K562 (cell line): ENCODE measurements at regions not wholly inside any gene's neighbourhood (a gene's known extent, or its start where the extent isn't known, plus 50 kb on each side); places are given as distances from the start of the nearest gene placed in this dataset.

ENCODE experiments used
- ATAC-seq: fragments of 200-7000 bp; cut with Tn5 transposase; 3 replicates; pipeline ENCODE4 v1.9.1; 2020; ENCODE audit warnings: moderate library complexity
- BruUV-seq: library from RNA; stranded (reverse); fragments of 400-500 nt; replicated peaks from 2 replicates; lab custom pipeline; 2021; lab: Mats Ljungman, UMichigan
- CTCF ChIA-PET: fragments of 300-600 bp; formaldehyde crosslinking; extraction: SDS; loops from one replicate; lab custom pipeline; 2021; ENCODE audit warnings: low intra/inter-chr PET ratio; lab: Yijun Ruan, JAX
- POLR2A ChIA-PET: fragments of 300-600, 350-650 bp; sonication (Branson Sonifier 250); formaldehyde crosslinking; extraction: SDS; loops from one replicate; lab custom pipeline; 2021; ENCODE audit warnings: antibody characterized with exemption, inconsistent platforms; lab: Yijun Ruan, JAX
- DNase-seq, 4 experiments: peaks; one replicate each; pipeline versions ENCODE4 v3.0.0 to v3.0.0-alpha.2; 2011 to 2018; ENCODE audit warnings: low spot score in 3 of 4, mixed read lengths in 3 of 4; ENCODE audit errors: extremely low read depth in 1 of 4
- FAIRE-seq: peaks from 2 replicates; lab custom pipeline; 2011; peaks lifted over from hg19 to GRCh38; lab: Jason Lieb, UNC
- H2AFZ ChIP-seq: 2 replicates; pipeline ENCODE4 v1.6.0; 2011; ENCODE audit warnings: low read depth, low read length, control low read depth, inconsistent platforms
- H3K27ac ChIP-seq: fragments of 200-600 bp; 3 replicates; pipeline ENCODE4 v1.8.0; 2011; ENCODE audit warnings: low read depth, mild to moderate bottlenecking, control low read depth, inconsistent platforms, low read length, moderate library complexity, mixed read lengths; ENCODE audit errors: extremely low read depth
- H3K27me3 ChIP-seq, 2 experiments: fragments of 300-600 bp in 1 of 2; 2 replicates in 1 of 2; 3 replicates in 1 of 2; pipeline versions ENCODE4 v1.6.0 to v1.8.0; 2011; ENCODE audit warnings: inconsistent platforms in 2 of 2, low read length in 2 of 2, mild to moderate bottlenecking in 1 of 2, mixed read lengths in 1 of 2, moderate library complexity in 1 of 2; ENCODE audit not compliant: control insufficient read depth in 2 of 2, insufficient read depth in 2 of 2
- H3K36me3 ChIP-seq: fragments of 300-600 bp; 3 replicates; pipeline ENCODE4 v1.8.0; 2011; ENCODE audit warnings: mild to moderate bottlenecking, low read length, inconsistent platforms; ENCODE audit not compliant: control insufficient read depth, insufficient read depth
- H3K4me1 ChIP-seq, 2 experiments: fragments of 200-600 bp in 1 of 2; replicated peaks in 1 of 2; 2 replicates in 1 of 2; 3 replicates in 1 of 2; pipeline versions ENCODE4 v1.5.1 to v1.8.0; 2011; ENCODE audit warnings: inconsistent platforms in 2 of 2, low read length in 2 of 2, mild to moderate bottlenecking in 1 of 2, mixed read lengths in 1 of 2, moderate library complexity in 1 of 2; ENCODE audit not compliant: control insufficient read depth in 2 of 2, insufficient read depth in 2 of 2
- H3K4me2 ChIP-seq: 2 replicates; pipeline ENCODE4 v1.6.1; 2011; ENCODE audit warnings: low read length, control low read depth, inconsistent platforms, mixed read lengths; ENCODE audit not compliant: insufficient read depth
- H3K4me3 ChIP-seq: fragments of 200-600 bp; sonication (generic), shearing (Covaris generic); 2 replicates; pipeline ENCODE4 v1.5.1; 2016; ENCODE audit warnings: control low read depth, inconsistent platforms
- H3K79me2 ChIP-seq: fragments of 200-600 bp; 3 replicates; pipeline ENCODE4 v1.8.0; 2011; ENCODE audit warnings: low read length, inconsistent platforms; ENCODE audit not compliant: control insufficient read depth, insufficient read depth
- H3K9ac ChIP-seq, 2 experiments: 2 replicates each; pipeline versions ENCODE4 v1.6.0 to v1.6.1; 2011; ENCODE audit warnings: low read depth in 2 of 2, low read length in 2 of 2, control low read depth in 1 of 2, inconsistent platforms in 1 of 2, mild to moderate bottlenecking in 1 of 2, mixed read lengths in 1 of 2; ENCODE audit not compliant: insufficient read depth in 1 of 2
- H3K9me1 ChIP-seq: one replicate; pipeline ENCODE4 v1.6.0; 2011; ENCODE audit warnings: inconsistent platforms, mild to moderate bottlenecking, low read length, moderate library complexity; ENCODE audit not compliant: control insufficient read depth, insufficient read depth
- H3K9me3 ChIP-seq: replicated peaks from 2 replicates; pipeline ENCODE4 v1.5.1; 2011; ENCODE audit warnings: low read depth, low read length, inconsistent platforms; ENCODE audit not compliant: control insufficient read depth, insufficient read depth
- H4K20me1 ChIP-seq: replicated peaks from 2 replicates; pipeline ENCODE4 v1.6.1; 2011; ENCODE audit warnings: low read length, inconsistent platforms, mixed read lengths; ENCODE audit not compliant: control insufficient read depth, insufficient read depth
- CTCF ChIP-seq, 3 experiments: IDR thresholded peaks in 2 of 3; conservative IDR thresholded peaks in 1 of 3; 2 replicates each; pipeline ENCODE4 v1.5.1; 2011 to 2012; ENCODE audit warnings: low read length in 3 of 3, mild to moderate bottlenecking in 3 of 3, control low read depth in 2 of 3, improper control_type of control experiment in 1 of 3, inconsistent platforms in 1 of 3, low read depth in 1 of 3, mixed read lengths in 1 of 3, moderate library complexity in 1 of 3; ENCODE audit not compliant: insufficient read depth in 2 of 3
- E2F6 ChIP-seq, 2 experiments: IDR thresholded peaks; 2 replicates each; pipeline ENCODE4 v1.6.1; 2011; ENCODE audit warnings: borderline replicate concordance in 1 of 2, control low read depth in 1 of 2, low read depth in 1 of 2, low read length in 1 of 2, mild to moderate bottlenecking in 1 of 2, mixed read lengths in 1 of 2, moderate library complexity in 1 of 2; ENCODE audit not compliant: insufficient read depth in 1 of 2, insufficient read length in 1 of 2, poor library complexity in 1 of 2, severe bottlenecking in 1 of 2; ENCODE audit errors: extremely low read depth in 1 of 2
- ELK3 ChIP-seq: fragments of 450-650 bp; formaldehyde crosslinking; IDR thresholded peaks from 2 replicates; pipeline ENCODE4 v1.4.0; 2020; ENCODE audit warnings: mild to moderate bottlenecking
- GABPB2 ChIP-seq: fragments of 250-450 bp; sonication (Bioruptor Pico); conservative IDR thresholded peaks from 2 replicates; pipeline ENCODE4 v1.5.1; 2021; ENCODE audit warnings: mild to moderate bottlenecking
- WGBS: fragments of 100-300 bp; shearing (Covaris generic); methylation state at CpG from one replicate; pipeline ENCODE4 v1.1.6; 2016; ENCODE audit warnings: low coverage, mixed read lengths; ENCODE audit not compliant: insufficient coverage; ENCODE audit errors: missing lambda C conversion rate; 5-methylcytosine and 5-hydroxymethylcytosine counted together
- in situ Hi-C: fragments of 300-500 bp; cut with MboI; formaldehyde crosslinking; loops from 4 replicates; pipeline ENCODE4 v1.15.0; 2018; ENCODE audit warnings: inconsistent platforms, mixed read lengths
- intact Hi-C: fragments of 100-400 bp; cut with micrococcal nuclease; formaldehyde crosslinking; loops from 2 replicates; pipeline ENCODE4 v1.14.2; 2022
- TF ChIP-seq, protein P1 (sequence below), 2 experiments: fragments of 450-650 bp; conservative IDR thresholded peaks; 2 replicates each; pipeline ENCODE4 v1.6.1; 2017; ENCODE audit warnings: mild to moderate bottlenecking in 2 of 2, moderate library complexity in 2 of 2
- TF ChIP-seq, protein P2 (sequence below): fragments of 450-650 bp; formaldehyde crosslinking; IDR thresholded peaks from 2 replicates; pipeline ENCODE4 v1.4.0; 2020; ENCODE audit warnings: mild to moderate bottlenecking, moderate library complexity

GRCh38 chr5:124952079-124952478 lies 205.6 kb upstream of the ZNF608 start (continued):
- TF ChIP-seq CTCF (IDR thresholded peaks at IDR 0.05 in 2 of 3, conservative IDR thresholded peaks at IDR 0.05 in 1 of 3; ENCODE audit: insufficient read depth in 2 of 3, low read depth in 1 of 3, low read length in 3 of 3), result no peak
- TF ChIP-seq, protein P1, sequence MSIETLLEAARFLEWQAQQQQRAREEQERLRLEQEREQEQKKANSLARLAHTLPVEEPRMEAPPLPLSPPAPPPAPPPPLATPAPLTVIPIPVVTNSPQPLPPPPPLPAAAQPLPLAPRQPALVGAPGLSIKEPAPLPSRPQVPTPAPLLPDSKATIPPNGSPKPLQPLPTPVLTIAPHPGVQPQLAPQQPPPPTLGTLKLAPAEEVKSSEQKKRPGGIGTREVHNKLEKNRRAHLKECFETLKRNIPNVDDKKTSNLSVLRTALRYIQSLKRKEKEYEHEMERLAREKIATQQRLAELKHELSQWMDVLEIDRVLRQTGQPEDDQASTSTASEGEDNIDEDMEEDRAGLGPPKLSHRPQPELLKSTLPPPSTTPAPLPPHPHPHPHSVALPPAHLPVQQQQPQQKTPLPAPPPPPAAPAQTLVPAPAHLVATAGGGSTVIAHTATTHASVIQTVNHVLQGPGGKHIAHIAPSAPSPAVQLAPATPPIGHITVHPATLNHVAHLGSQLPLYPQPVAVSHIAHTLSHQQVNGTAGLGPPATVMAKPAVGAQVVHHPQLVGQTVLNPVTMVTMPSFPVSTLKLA (conservative IDR thresholded peaks at IDR 0.05), result no peak
- TF ChIP-seq, protein P2, sequence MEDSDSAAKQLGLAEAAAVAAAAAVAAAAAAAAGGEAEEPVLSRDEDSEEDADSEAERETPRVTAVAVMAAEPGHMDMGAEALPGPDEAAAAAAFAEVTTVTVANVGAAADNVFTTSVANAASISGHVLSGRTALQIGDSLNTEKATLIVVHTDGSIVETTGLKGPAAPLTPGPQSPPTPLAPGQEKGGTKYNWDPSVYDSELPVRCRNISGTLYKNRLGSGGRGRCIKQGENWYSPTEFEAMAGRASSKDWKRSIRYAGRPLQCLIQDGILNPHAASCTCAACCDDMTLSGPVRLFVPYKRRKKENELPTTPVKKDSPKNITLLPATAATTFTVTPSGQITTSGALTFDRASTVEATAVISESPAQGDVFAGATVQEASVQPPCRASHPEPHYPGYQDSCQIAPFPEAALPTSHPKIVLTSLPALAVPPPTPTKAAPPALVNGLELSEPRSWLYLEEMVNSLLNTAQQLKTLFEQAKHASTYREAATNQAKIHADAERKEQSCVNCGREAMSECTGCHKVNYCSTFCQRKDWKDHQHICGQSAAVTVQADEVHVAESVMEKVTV, result no peak
- TF ChIP-seq GABPB2 (CRISPR knock-in tag), result no peak

GRCh38 chr5:124952566-124952965 lies 206.1 kb upstream of the ZNF608 start:
- H3K4me3 ChIP-seq, result no peak overlapping the region
- no TSS peak for BruUV-seq
- in situ Hi-C loops, result no loop called here
- DNase-seq, result no peak
- H3K9me1 ChIP-seq, result no peaks in the 10 kb centered on the region
- H3K36me3 ChIP-seq, result no peaks in the 10 kb centered on the region; the same call in 2 of the 3 replicates
- POLR2A ChIA-PET, result no interaction called here
- no peaks in the 10 kb centered on the region for H3K9me3 ChIP-seq
- H3K27ac ChIP-seq, result no peak overlapping the region
- no peak overlapping the region for H3K4me2 ChIP-seq
- no peaks in the 10 kb centered on the region for H4K20me1 ChIP-seq
- 44% methylated on average over 2 of the region's 2 CpGs for WGBS
- H3K79me2 ChIP-seq, result no peaks in the 10 kb centered on the region
- FAIRE-seq, result no peak
- TF ChIP-seq E2F6 (IDR thresholded peaks at IDR 0.05; ENCODE audit: borderline replicate concordance in 1 of 2, extremely low read depth in 1 of 2, insufficient read depth in 1 of 2, insufficient read length in 1 of 2, low read depth in 1 of 2, low read length in 1 of 2, poor library complexity in 1 of 2, severe bottlenecking in 1 of 2) (no peak), ELK3 (no peak)
- TF ChIP-seq, all 486 proteins: peak for 0
- Histone ChIP-seq H3K27me3 (no peaks in the 10 kb centered on the region), H2AFZ (no peak overlapping the region), H3K9ac (no peak overlapping the region), H3K4me1 (no peaks in the 10 kb centered on the region)
- CTCF ChIA-PET, result no interaction called here
- no peak for ATAC-seq
- intact Hi-C loops, result no loop called here
